ENCODE measurements at regions not wholly inside any gene's neighbourhood (a gene's known extent, or its start where the extent isn't known, plus 50 kb on each side); places are given as distances from the start of the nearest gene placed in this dataset.

DNA sequence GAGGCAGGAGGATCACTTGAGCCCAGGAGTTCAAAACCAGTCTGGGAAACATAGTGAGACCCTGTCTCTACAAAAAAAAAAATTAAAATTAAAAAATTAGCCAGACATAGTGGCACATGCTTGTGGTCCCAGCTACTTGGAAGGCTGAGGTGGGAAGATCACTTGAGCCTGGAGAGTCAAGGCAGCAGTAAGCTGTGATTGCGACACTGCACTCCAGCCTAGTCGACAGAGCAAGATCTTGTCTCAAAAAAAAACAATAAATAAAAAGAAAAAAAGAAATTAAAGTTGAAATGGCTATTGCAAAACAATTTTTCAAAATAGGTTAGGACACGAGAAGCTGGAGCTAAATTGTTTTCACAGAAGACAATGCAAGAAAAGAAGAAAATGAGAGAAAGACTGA, 379.0 kb upstream of the RNF32 start:
- TF ChIP-seq CTCF (conservative IDR thresholded peaks at IDR 0.05 in 1 of 2, IDR thresholded peaks at IDR 0.05 in 1 of 2; ENCODE audit: extremely low read depth in 1 of 2, insufficient read depth in 1 of 2, low read depth in 1 of 2, low read length in 2 of 2) (no peak), EZH2 (IDR thresholded peaks at IDR 0.05; ENCODE audit: borderline replicate concordance, low read length) (no peak)

All from mammary epithelial cell (primary cell).